ENCODE measurements at regions not wholly inside any gene's neighbourhood (a gene's known extent, or its start where the extent isn't known, plus 50 kb on each side); places are given as distances from the start of the nearest gene placed in this dataset.

GRCh38 chr4:155615081-155615887 lies 51.4 kb upstream of the GUCY1A1 start:
- Histone ChIP-seq H3K4me2 (no peak overlapping the region), H3K4me3 (no peak overlapping the region), H3K4me1 (ENCODE audit: insufficient read depth) (no peaks in the 10 kb centered on the region), H2AFZ (no peak overlapping the region), H3K9me2 (ENCODE audit: insufficient read depth) (no peaks in the 10 kb centered on the region), H3K27me3 (ENCODE audit: insufficient read depth) (no peaks in the 10 kb centered on the region), H3K79me2 (replicated peaks; ENCODE audit: insufficient read depth) (no peaks in the 10 kb centered on the region), H3K36me3 (ENCODE audit: insufficient read depth) (no peaks in the 10 kb centered on the region), H4K20me1 (replicated peaks; ENCODE audit: insufficient read depth) (no peaks in the 10 kb centered on the region), H3F3A (replicated peaks; ENCODE audit: low read depth) (no peaks in the 10 kb centered on the region), H3K27ac (ENCODE audit: low read depth) (no peak overlapping the region)
- no peaks in the 10 kb centered on the region for H3K4me1 Mint-ChIP-seq
- no peak for DNase-seq (ENCODE audit: low spot score)
- H3K9me3 Mint-ChIP-seq = no peaks in the 10 kb centered on the region; the same call in 2 of the 3 replicates
- peaks cover 2% of the 10 kb centered on the region for H3K27me3 Mint-ChIP-seq (ENCODE audit: insufficient read depth, low read depth, poor library complexity)
- no peak overlapping the region for H3K27ac Mint-ChIP-seq
- no peak for TF ChIP-seq ZNF462 (CRISPR knock-in tag; IDR thresholded peaks at IDR 0.05)
- TF ChIP-seq NANOG (IDR thresholded peaks at IDR 0.05; ENCODE audit: borderline replicate concordance) = no peak
- TF ChIP-seq ZNF114 (CRISPR knock-in tag; IDR thresholded peaks at IDR 0.05) = no peak
- TF ChIP-seq ZNF331 (CRISPR knock-in tag; IDR thresholded peaks at IDR 0.05; ENCODE audit: low read depth) = no peak
- ATAC-seq = no peak
- H3K4me3 Mint-ChIP-seq = no peak overlapping the region
- no peaks in the 10 kb centered on the region for H3K36me3 Mint-ChIP-seq (ENCODE audit: low read depth)

DNA sequence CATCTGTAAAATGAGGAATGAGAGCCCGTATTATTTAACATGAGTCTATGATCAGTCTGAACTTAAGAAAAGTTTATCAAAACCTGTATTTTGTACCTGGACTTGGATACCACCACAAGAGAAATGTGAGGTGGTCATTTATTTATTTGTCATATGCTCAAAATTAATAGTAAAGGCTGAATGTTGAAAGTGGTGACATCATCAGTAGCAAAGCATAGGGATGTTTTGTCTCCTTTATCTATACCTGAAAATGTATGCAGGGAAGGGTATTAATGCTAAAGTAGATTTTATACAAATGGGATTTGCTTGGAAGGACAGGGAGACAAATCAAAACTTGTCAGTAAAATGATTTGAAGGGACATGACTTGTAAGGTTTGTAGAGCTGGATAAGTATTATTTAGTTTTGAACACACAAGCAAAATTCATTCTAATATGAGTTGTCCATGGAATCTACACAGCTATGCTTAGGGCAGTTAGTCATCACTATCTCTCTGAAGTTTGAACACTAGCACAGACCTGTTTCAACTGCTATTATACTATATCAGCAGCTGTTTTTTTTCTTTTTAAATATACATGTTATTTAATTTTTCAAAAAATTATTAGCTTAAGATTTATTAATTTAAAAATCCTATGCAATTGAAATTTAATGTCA lies 52.4 kb upstream of the GUCY1A1 start:
- Histone ChIP-seq H3K79me2 (replicated peaks; ENCODE audit: insufficient read depth) (no peaks in the 10 kb centered on the region), H3K4me3 (no peak overlapping the region), H3K4me2 (no peak overlapping the region), H3K27ac (ENCODE audit: low read depth) (no peak overlapping the region), H3K27me3 (ENCODE audit: insufficient read depth) (no peaks in the 10 kb centered on the region), H3K36me3 (ENCODE audit: insufficient read depth) (no peaks in the 10 kb centered on the region), H4K20me1 (replicated peaks; ENCODE audit: insufficient read depth) (no peaks in the 10 kb centered on the region), H3K4me1 (ENCODE audit: insufficient read depth) (no peaks in the 10 kb centered on the region), H2AFZ (no peak overlapping the region), H3F3A (replicated peaks; ENCODE audit: low read depth) (no peaks in the 10 kb centered on the region), H3K9me2 (ENCODE audit: insufficient read depth) (no peaks in the 10 kb centered on the region)
- Mint-ChIP-seq H3K4me3 (no peak overlapping the region), H3K36me3 (ENCODE audit: low read depth) (no peaks in the 10 kb centered on the region), H3K4me1 (no peaks in the 10 kb centered on the region), H3K27ac (no peak overlapping the region), H3K9me3 (no peaks in the 10 kb centered on the region; the same call in 2 of the 3 replicates), H3K27me3 (ENCODE audit: insufficient read depth, low read depth, poor library complexity) (peaks cover 2% of the 10 kb centered on the region)
- no peak for TF ChIP-seq CREB1 (CRISPR knock-in tag; IDR thresholded peaks at IDR 0.05; ENCODE audit: low read depth)
- no peak for DNase-seq (ENCODE audit: low spot score)
- no peak for ATAC-seq

All from GM23338 (cell line).